Endothelial cell of umbilical vein (primary cell): ENCODE measurements at regions not wholly inside any gene's neighbourhood (a gene's known extent, or its start where the extent isn't known, plus 50 kb on each side); places are given as distances from the start of the nearest gene placed in this dataset.

Source experiments
- BruUV-seq: library from RNA; stranded (reverse); fragments of 400-500 nt; replicated peaks from 2 replicates; lab custom pipeline; 2021; lab: Mats Ljungman, UMichigan
- CTCF ChIA-PET: fragments of 300-600, 350-600 bp; sonication (Branson Sonifier 250); formaldehyde crosslinking; loops from one replicate; lab custom pipeline; 2021; ENCODE audit warnings: antibody characterized with exemption, inconsistent platforms; lab: Charles Lee
- POLR2A ChIA-PET: fragments of 300-600, 350-600 bp; sonication (Branson Sonifier 250); formaldehyde crosslinking; loops from one replicate; lab custom pipeline; 2021; ENCODE audit warnings: antibody characterized with exemption, inconsistent platforms; lab: Charles Lee
- DNase-seq: peaks from one replicate; pipeline ENCODE4 v3.0.0-alpha.2; 2011; ENCODE audit warnings: low read depth, low spot score
- FAIRE-seq: peaks from 2 replicates; lab custom pipeline; 2011; peaks lifted over from hg19 to GRCh38; lab: Jason Lieb, UNC
- H2AFZ ChIP-seq: 2 replicates; pipeline ENCODE4 v1.6.0; 2012; ENCODE audit warnings: low read depth, low read length, control low read depth, inconsistent platforms
- H3K27ac ChIP-seq: 2 replicates; pipeline ENCODE4 v1.5.1; 2011; ENCODE audit warnings: low read depth, mild to moderate bottlenecking, control low read depth, low read length, moderate library complexity; ENCODE audit not compliant: insufficient read depth
- H3K27me3 ChIP-seq, 2 experiments: 2 replicates each; pipeline versions ENCODE4 v1.6.0 to v1.6.1; 2011; ENCODE audit warnings: low read length in 2 of 2, mixed read lengths in 1 of 2; ENCODE audit not compliant: control insufficient read depth in 2 of 2, insufficient read depth in 2 of 2
- H3K36me3 ChIP-seq, 2 experiments: 2 replicates in 1 of 2; 3 replicates in 1 of 2; pipeline ENCODE4 v1.5.1; 2011; ENCODE audit warnings: low read length in 2 of 2, mild to moderate bottlenecking in 1 of 2, moderate library complexity in 1 of 2; ENCODE audit not compliant: control insufficient read depth in 2 of 2, insufficient read depth in 2 of 2; ENCODE audit errors: extremely low read depth in 1 of 2
- H3K4me1 ChIP-seq: 3 replicates; pipeline ENCODE4 v1.5.1; 2011; ENCODE audit warnings: mild to moderate bottlenecking, low read length; ENCODE audit not compliant: control insufficient read depth, insufficient read depth; ENCODE audit errors: extremely low read depth
- H3K4me2 ChIP-seq: 2 replicates; pipeline ENCODE4 v1.6.1; 2011; ENCODE audit warnings: low read length, control low read depth, mixed read lengths; ENCODE audit not compliant: insufficient read depth
- H3K4me3 ChIP-seq, 3 experiments: fragments of 200-600 bp in 1 of 3; sonication (generic), shearing (Covaris generic) in 1 of 3; replicated peaks in 1 of 3; 2 replicates each; pipeline ENCODE4 v1.5.1; 2011 to 2016; ENCODE audit warnings: control low read depth in 3 of 3, low read length in 3 of 3, mild to moderate bottlenecking in 2 of 3, inconsistent platforms in 1 of 3, low read depth in 1 of 3, moderate library complexity in 1 of 3; ENCODE audit not compliant: insufficient read depth in 1 of 3
- H3K79me2 ChIP-seq: 2 replicates; pipeline ENCODE4 v1.6.0; 2012; ENCODE audit warnings: low read length, inconsistent platforms; ENCODE audit not compliant: control insufficient read depth, insufficient read depth
- H3K9ac ChIP-seq: replicated peaks from 2 replicates; pipeline ENCODE3; 2011; ENCODE audit warnings: low read length, control low read depth; ENCODE audit not compliant: insufficient read depth; ENCODE audit errors: extremely low read depth
- H3K9me1 ChIP-seq: replicated peaks from 3 replicates; pipeline ENCODE4 v1.6.0; 2011; ENCODE audit warnings: mild to moderate bottlenecking, low read length; ENCODE audit not compliant: control insufficient read depth, insufficient read depth; ENCODE audit errors: extremely low read depth
- H3K9me3 ChIP-seq: replicated peaks from 2 replicates; pipeline ENCODE4 v1.5.1; 2012; ENCODE audit warnings: low read length, inconsistent platforms; ENCODE audit not compliant: control insufficient read depth, insufficient read depth
- H4K20me1 ChIP-seq: replicated peaks from 2 replicates; pipeline ENCODE3; 2011; ENCODE audit warnings: mild to moderate bottlenecking, low read length; ENCODE audit not compliant: control insufficient read depth, insufficient read depth; ENCODE audit errors: extremely low read depth
- CTCF ChIP-seq, 2 donors: IDR thresholded peaks; 1 replicate in 1 of 2; 2 replicates in 1 of 2; pipeline ENCODE4 v1.5.1; 2011; ENCODE audit warnings: low read length in 2 of 2, mild to moderate bottlenecking in 2 of 2, moderate library complexity in 2 of 2, control low read depth in 1 of 2, inconsistent platforms in 1 of 2, low read depth in 1 of 2; ENCODE audit not compliant: insufficient read depth in 1 of 2; ENCODE audit errors: extremely low read depth in 1 of 2
- EZH2 ChIP-seq: IDR thresholded peaks from 2 replicates; pipeline ENCODE4 v1.6.1; 2012; ENCODE audit warnings: borderline replicate concordance, low read depth, mild to moderate bottlenecking, moderate library complexity, low read length, inconsistent platforms; ENCODE audit not compliant: severe bottlenecking
- FOS ChIP-seq: IDR thresholded peaks from 2 replicates; pipeline ENCODE4 v1.6.1; 2011; ENCODE audit warnings: mild to moderate bottlenecking, low read length, moderate library complexity, borderline replicate concordance; ENCODE audit not compliant: insufficient read depth
- GATA2 ChIP-seq: IDR thresholded peaks from 2 replicates; pipeline ENCODE4 v1.7.0; 2011; ENCODE audit warnings: low read depth, mild to moderate bottlenecking, moderate library complexity, mixed read lengths, low read length; ENCODE audit not compliant: insufficient read length, insufficient read depth
- JUN ChIP-seq: IDR thresholded peaks from 2 replicates; pipeline ENCODE4 v1.6.1; 2011; ENCODE audit warnings: borderline replicate concordance, low read depth; ENCODE audit not compliant: insufficient read length, insufficient read depth
- MYC ChIP-seq: IDR thresholded peaks from one replicate; pipeline ENCODE4 v1.6.1; 2011; ENCODE audit warnings: mild to moderate bottlenecking, low read depth, low read length
- POLR2A ChIP-seq: IDR thresholded peaks from 2 replicates; pipeline ENCODE4 v1.6.1; 2012; ENCODE audit warnings: low read depth, mild to moderate bottlenecking, control low read depth, low read length
- POLR2AphosphoS5 ChIP-seq: IDR thresholded peaks from 2 replicates; pipeline ENCODE4 v1.6.1; 2012; ENCODE audit warnings: low read depth, mild to moderate bottlenecking, control low read depth, low read length, moderate library complexity; ENCODE audit not compliant: insufficient read depth
- dilution Hi-C: fragments of 300-500 bp; cut with MboI; formaldehyde crosslinking; loops from one replicate; pipeline ENCODE4 v1.15.0; 2019; ENCODE audit warnings: low sequenced_read_pairs; ENCODE audit not compliant: extremely low pct_ligation_motif_present
- intact Hi-C: fragments of 100-400 bp; cut with micrococcal nuclease; formaldehyde crosslinking; loops from one replicate; pipeline ENCODE4 v1.10.0; 2022
- TF ChIP-seq, protein P1 (sequence below): IDR thresholded peaks from 2 replicates; pipeline ENCODE4 v1.6.1; 2011; ENCODE audit not compliant: insufficient read depth, insufficient read length

GRCh38 chr2:223415071-223415470, 187.1 kb downstream of the SCG2 start:
- Histone ChIP-seq H3K27ac (no peak overlapping the region), H3K4me2 (no peak overlapping the region), H3K79me2 (no peaks in the 10 kb centered on the region), H3K4me3 (no peak overlapping the region), H3K9me1 (no peaks in the 10 kb centered on the region), H3K9me3 (no peaks in the 10 kb centered on the region), H4K20me1 (no peaks in the 10 kb centered on the region), H3K27me3 (no peaks in the 10 kb centered on the region), H3K36me3 (no peaks in the 10 kb centered on the region), H2AFZ (no peak overlapping the region), H3K9ac (no peak overlapping the region), H3K4me1 (no peaks in the 10 kb centered on the region)
- dilution Hi-C loops, result no loop called here
- ChIA-PET CTCF (no interaction called here), POLR2A (no interaction called here)
- DNase-seq, result no peak
- intact Hi-C loops, result no loop called here
- TF ChIP-seq MYC, result no peak
- no peak for TF ChIP-seq GATA2
- TF ChIP-seq FOS, result no peak
- no peak for TF ChIP-seq JUN
- TF ChIP-seq EZH2, result no peak
- no peak for TF ChIP-seq CTCF (IDR thresholded peaks at IDR 0.05; ENCODE audit: extremely low read depth in 1 of 2, insufficient read depth in 1 of 2, low read depth in 1 of 2, low read length in 2 of 2)
- TF ChIP-seq, protein P1, sequence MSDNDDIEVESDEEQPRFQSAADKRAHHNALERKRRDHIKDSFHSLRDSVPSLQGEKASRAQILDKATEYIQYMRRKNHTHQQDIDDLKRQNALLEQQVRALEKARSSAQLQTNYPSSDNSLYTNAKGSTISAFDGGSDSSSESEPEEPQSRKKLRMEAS, result no peak
- no peak for TF ChIP-seq POLR2AphosphoS5
- no peak for TF ChIP-seq POLR2A
- no TSS peak for BruUV-seq
- no peak for FAIRE-seq
